ENCODE measurements at regions not wholly inside any gene's neighbourhood (a gene's known extent, or its start where the extent isn't known, plus 50 kb on each side); places are given as distances from the start of the nearest gene placed in this dataset.

- no peak for TF ChIP-seq POLR2AphosphoS5 (IDR thresholded peaks at IDR 0.05; ENCODE audit: low read depth, low read length)
- no peak for TF ChIP-seq SIN3A (IDR thresholded peaks at IDR 0.05; ENCODE audit: borderline replicate concordance, insufficient read depth, low read length)
- no peak for TF ChIP-seq REST (IDR thresholded peaks at IDR 0.05; ENCODE audit: insufficient read depth in 1 of 2, low read depth in 2 of 2, low read length in 2 of 2)
- TF ChIP-seq FOXP2 (optimal IDR thresholded peaks at IDR 0.05; ENCODE audit: borderline replicate concordance, extremely low read depth, extremely low read length, insufficient read depth) = no peak
- TF ChIP-seq TAF1 (IDR thresholded peaks at IDR 0.05; ENCODE audit: borderline replicate concordance, insufficient read depth, low read length) = no peak
Measured at GRCh38 chr16:52597073-52597771, 50.3 kb upstream of the TOX3 start.
